HEK293 (cell line): ENCODE measurements at regions not wholly inside any gene's neighbourhood (a gene's known extent, or its start where the extent isn't known, plus 50 kb on each side); places are given as distances from the start of the nearest gene placed in this dataset.

Source experiments
- CTCF ChIA-PET: fragments of 350-600 bp; formaldehyde crosslinking; extraction: SDS; loops from one replicate; lab custom pipeline; 2021; ENCODE audit warnings: antibody characterized with exemption; lab: Yijun Ruan, JAX
- POLR2A ChIA-PET: fragments of 300-600 bp; formaldehyde crosslinking; extraction: SDS; loops from one replicate; lab custom pipeline; 2020; ENCODE audit warnings: antibody characterized with exemption, inconsistent platforms; lab: Yijun Ruan, JAX
- H3K27ac ChIP-seq: fragments of 200-500 bp; sonication (Bioruptor generic); 2 replicates; pipeline ENCODE4 v1.5.1; 2014; ENCODE audit warnings: low read depth, low read length, control low read depth, inconsistent platforms; ENCODE audit errors: extremely low read depth
- H3K36me3 ChIP-seq, 2 experiments: fragments of 200-500 bp in 1 of 2; sonication (Bioruptor generic) in 1 of 2; 1 replicate in 1 of 2; 2 replicates in 1 of 2; pipeline ENCODE4 v1.5.1; 2014 to 2017; ENCODE audit warnings: inconsistent platforms in 2 of 2, low read length in 2 of 2; ENCODE audit not compliant: control insufficient read depth in 2 of 2, insufficient read depth in 1 of 2
- H3K4me1 ChIP-seq: fragments of 200-500 bp; sonication (Bioruptor generic); 2 replicates; pipeline ENCODE4 v1.5.1; 2014; ENCODE audit warnings: mild to moderate bottlenecking, low read length, inconsistent platforms; ENCODE audit not compliant: control insufficient read depth, insufficient read depth
- H3K4me3 ChIP-seq: 2 replicates; pipeline ENCODE4 v1.5.1; 2011; ENCODE audit warnings: low read depth, mild to moderate bottlenecking, control low read depth, low read length, moderate library complexity
- H3K9me3 ChIP-seq: fragments of 200-500 bp; sonication (Bioruptor generic); 2 replicates; pipeline ENCODE4 v1.5.1; 2014; ENCODE audit warnings: low read depth, low read length, inconsistent platforms; ENCODE audit not compliant: control insufficient read depth, insufficient read depth
- GLI2 ChIP-seq: fragments of 450-650 bp; formaldehyde crosslinking; IDR thresholded peaks from 2 replicates; pipeline ENCODE4; 2017; ENCODE audit warnings: missing biosample characterization, missing genetic modification characterization, low read depth, borderline replicate concordance
- KLF7 ChIP-seq: fragments of 450-650 bp; formaldehyde crosslinking; IDR thresholded peaks from 2 replicates; pipeline ENCODE4 v1.5.1; 2016; ENCODE audit warnings: missing biosample characterization, missing genetic modification characterization, borderline replicate concordance
- PRDM1 ChIP-seq: fragments of 450-650 bp; formaldehyde crosslinking; IDR thresholded peaks from 2 replicates; pipeline ENCODE4; 2016; ENCODE audit warnings: missing biosample characterization, missing genetic modification characterization
- REPIN1 ChIP-seq: fragments of 450-650 bp; formaldehyde crosslinking; IDR thresholded peaks from 2 replicates; pipeline ENCODE4 v1.5.1; 2017; ENCODE audit warnings: missing biosample characterization, missing genetic modification characterization, low read depth
- SCRT1 ChIP-seq: fragments of 450-650 bp; formaldehyde crosslinking; IDR thresholded peaks from 2 replicates; pipeline ENCODE4 v1.5.1; 2016; ENCODE audit warnings: missing biosample characterization, missing genetic modification characterization, borderline replicate concordance
- TCF7L2 ChIP-seq: IDR thresholded peaks from 2 replicates; pipeline ENCODE4 v1.6.1; 2011; ENCODE audit warnings: low read depth, mild to moderate bottlenecking, inconsistent platforms, low read length, moderate library complexity, borderline replicate concordance
- TSHZ1 ChIP-seq: fragments of 450-650 bp; formaldehyde crosslinking; IDR thresholded peaks from 2 replicates; pipeline ENCODE4 v1.5.1; 2016; ENCODE audit warnings: missing biosample characterization, missing genetic modification characterization, borderline replicate concordance
- ZNF175 ChIP-seq: fragments of 450-650 bp; formaldehyde crosslinking; IDR thresholded peaks from 2 replicates; pipeline ENCODE4 v1.5.1; 2016; ENCODE audit warnings: missing biosample characterization, missing genetic modification characterization
- ZNF302 ChIP-seq: fragments of 450-650 bp; formaldehyde crosslinking; IDR thresholded peaks from 2 replicates; pipeline ENCODE4 v1.5.1; 2016; ENCODE audit warnings: missing biosample characterization, missing genetic modification characterization, low read depth
- ZNF341 ChIP-seq: fragments of 450-650 bp; formaldehyde crosslinking; IDR thresholded peaks from 2 replicates; pipeline ENCODE4; 2016; ENCODE audit warnings: low read depth, missing biosample characterization, missing genetic modification characterization
- ZNF610 ChIP-seq: fragments of 450-650 bp; formaldehyde crosslinking; IDR thresholded peaks from 2 replicates; pipeline ENCODE4 v1.5.1; 2016; ENCODE audit warnings: missing biosample characterization, missing genetic modification characterization, borderline replicate concordance
- ZNF624 ChIP-seq: fragments of 450-650 bp; formaldehyde crosslinking; IDR thresholded peaks from 2 replicates; pipeline ENCODE4 v1.5.1; 2017; ENCODE audit warnings: missing biosample characterization, missing genetic modification characterization
- ZNF677 ChIP-seq: fragments of 450-650 bp; IDR thresholded peaks from 2 replicates; pipeline ENCODE4 v1.5.0; 2018; ENCODE audit warnings: missing biosample characterization, mild to moderate bottlenecking, missing genetic modification characterization, moderate library complexity
- ZNF747 ChIP-seq: fragments of 450-650 bp; formaldehyde crosslinking; IDR thresholded peaks from 2 replicates; pipeline ENCODE4 v1.5.1; 2016; ENCODE audit warnings: missing biosample characterization, missing genetic modification characterization
- ZNF792 ChIP-seq: fragments of 450-650 bp; formaldehyde crosslinking; IDR thresholded peaks from 2 replicates; pipeline ENCODE4 v1.5.1; 2016; ENCODE audit warnings: missing biosample characterization, missing genetic modification characterization
- ZNF843 ChIP-seq: fragments of 450-650 bp; formaldehyde crosslinking; IDR thresholded peaks from 2 replicates; pipeline ENCODE4 v1.5.1; 2016; ENCODE audit warnings: missing biosample characterization, missing genetic modification characterization
- ZXDB ChIP-seq: fragments of 450-650 bp; formaldehyde crosslinking; IDR thresholded peaks from 2 replicates; pipeline ENCODE4 v1.5.1; 2016; ENCODE audit warnings: missing biosample characterization, missing genetic modification characterization
- TF ChIP-seq, protein P1 (sequence below): fragments of 450-650 bp; formaldehyde crosslinking; IDR thresholded peaks from 2 replicates; pipeline ENCODE4 v1.5.1; 2016; ENCODE audit warnings: missing biosample characterization, missing genetic modification characterization
- TF ChIP-seq, protein P2 (sequence below): fragments of 450-650 bp; formaldehyde crosslinking; IDR thresholded peaks from 2 replicates; pipeline ENCODE4 v1.5.1; 2016; ENCODE audit warnings: missing biosample characterization, missing genetic modification characterization
- TF ChIP-seq, protein P3 (sequence below): fragments of 450-650 bp; formaldehyde crosslinking; IDR thresholded peaks from 2 replicates; pipeline ENCODE4 v1.5.1; 2016; ENCODE audit warnings: missing biosample characterization, missing genetic modification characterization
- TF ChIP-seq, protein P4 (sequence below): fragments of 450-650 bp; formaldehyde crosslinking; IDR thresholded peaks from 2 replicates; pipeline ENCODE4; 2016; ENCODE audit warnings: missing biosample characterization, missing genetic modification characterization

DNA sequence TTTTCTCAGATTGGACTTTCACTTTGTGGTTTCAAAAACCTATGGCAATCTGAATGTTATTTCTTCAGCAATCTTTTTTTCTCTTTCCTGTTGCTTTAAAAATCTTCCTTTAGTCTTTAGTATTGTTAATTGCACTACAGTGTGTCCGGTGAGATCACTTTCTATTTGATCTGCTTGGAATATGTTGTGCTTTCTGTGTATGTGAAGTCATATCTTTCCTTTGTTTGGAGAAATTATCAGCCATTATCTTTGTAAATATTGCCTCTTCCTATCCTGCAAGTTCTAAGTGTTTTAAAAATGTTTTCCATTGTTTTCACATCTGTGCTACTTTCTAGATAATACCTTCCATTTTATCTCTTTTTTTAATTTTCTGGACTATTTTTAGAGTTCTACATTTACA lies 171.4 kb upstream of the PRSS16 start:
- peak; percentile 57 for TF ChIP-seq PRDM1 (tag by site-specific recombination)
- no peak for TF ChIP-seq ZNF624 (tag by site-specific recombination)
- no peaks in the 10 kb centered on the region for H3K4me1 ChIP-seq
- H3K9me3 ChIP-seq = no peaks in the 10 kb centered on the region; the same call in 1 of the 2 replicates
- POLR2A ChIA-PET = no interaction called here
- CTCF ChIA-PET = no interaction called here
- H3K4me3 ChIP-seq = no peak overlapping the region
- no peak overlapping the region for H3K27ac ChIP-seq
- H3K36me3 ChIP-seq = no peaks in the 10 kb centered on the region

GRCh38 chr6:27078734-27079357 lies 168.7 kb upstream of the PRSS16 start:
- POLR2A ChIA-PET = interaction anchor here (1.3 kb wide), 1 partner anchor 484 kb away, joined by 6 read pairs; no protein-coding TSS in a partner anchor
- CTCF ChIA-PET = interaction anchor here (0.6 to 3.8 kb wide), 23 partner anchors 9 to 1627 kb away, joined by 3 to 18 read pairs (median 5); no protein-coding TSS in a partner anchor
- peak; percentile 36; the same call in 1 of the 2 replicates for TF ChIP-seq SCRT1 (tag by site-specific recombination)
- peak; percentile 27; the same call in 1 of the 2 replicates for TF ChIP-seq ZXDB (tag by site-specific recombination)
- TF ChIP-seq, protein P1, sequence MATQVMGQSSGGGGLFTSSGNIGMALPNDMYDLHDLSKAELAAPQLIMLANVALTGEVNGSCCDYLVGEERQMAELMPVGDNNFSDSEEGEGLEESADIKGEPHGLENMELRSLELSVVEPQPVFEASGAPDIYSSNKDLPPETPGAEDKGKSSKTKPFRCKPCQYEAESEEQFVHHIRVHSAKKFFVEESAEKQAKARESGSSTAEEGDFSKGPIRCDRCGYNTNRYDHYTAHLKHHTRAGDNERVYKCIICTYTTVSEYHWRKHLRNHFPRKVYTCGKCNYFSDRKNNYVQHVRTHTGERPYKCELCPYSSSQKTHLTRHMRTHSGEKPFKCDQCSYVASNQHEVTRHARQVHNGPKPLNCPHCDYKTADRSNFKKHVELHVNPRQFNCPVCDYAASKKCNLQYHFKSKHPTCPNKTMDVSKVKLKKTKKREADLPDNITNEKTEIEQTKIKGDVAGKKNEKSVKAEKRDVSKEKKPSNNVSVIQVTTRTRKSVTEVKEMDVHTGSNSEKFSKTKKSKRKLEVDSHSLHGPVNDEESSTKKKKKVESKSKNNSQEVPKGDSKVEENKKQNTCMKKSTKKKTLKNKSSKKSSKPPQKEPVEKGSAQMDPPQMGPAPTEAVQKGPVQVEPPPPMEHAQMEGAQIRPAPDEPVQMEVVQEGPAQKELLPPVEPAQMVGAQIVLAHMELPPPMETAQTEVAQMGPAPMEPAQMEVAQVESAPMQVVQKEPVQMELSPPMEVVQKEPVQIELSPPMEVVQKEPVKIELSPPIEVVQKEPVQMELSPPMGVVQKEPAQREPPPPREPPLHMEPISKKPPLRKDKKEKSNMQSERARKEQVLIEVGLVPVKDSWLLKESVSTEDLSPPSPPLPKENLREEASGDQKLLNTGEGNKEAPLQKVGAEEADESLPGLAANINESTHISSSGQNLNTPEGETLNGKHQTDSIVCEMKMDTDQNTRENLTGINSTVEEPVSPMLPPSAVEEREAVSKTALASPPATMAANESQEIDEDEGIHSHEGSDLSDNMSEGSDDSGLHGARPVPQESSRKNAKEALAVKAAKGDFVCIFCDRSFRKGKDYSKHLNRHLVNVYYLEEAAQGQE (tag by site-specific recombination) = no peak
- no peak for TF ChIP-seq ZNF175 (tag by site-specific recombination)
- TF ChIP-seq ZNF341 = no peak
- TF ChIP-seq ZNF677 (tag by site-specific recombination) = no peak
- 0 out of 2 replicates have a peak, but pooled peaks have one; percentile 39 for TF ChIP-seq ZNF610
- no peak for TF ChIP-seq ZNF843 (tag by site-specific recombination)
- TF ChIP-seq, protein P2, sequence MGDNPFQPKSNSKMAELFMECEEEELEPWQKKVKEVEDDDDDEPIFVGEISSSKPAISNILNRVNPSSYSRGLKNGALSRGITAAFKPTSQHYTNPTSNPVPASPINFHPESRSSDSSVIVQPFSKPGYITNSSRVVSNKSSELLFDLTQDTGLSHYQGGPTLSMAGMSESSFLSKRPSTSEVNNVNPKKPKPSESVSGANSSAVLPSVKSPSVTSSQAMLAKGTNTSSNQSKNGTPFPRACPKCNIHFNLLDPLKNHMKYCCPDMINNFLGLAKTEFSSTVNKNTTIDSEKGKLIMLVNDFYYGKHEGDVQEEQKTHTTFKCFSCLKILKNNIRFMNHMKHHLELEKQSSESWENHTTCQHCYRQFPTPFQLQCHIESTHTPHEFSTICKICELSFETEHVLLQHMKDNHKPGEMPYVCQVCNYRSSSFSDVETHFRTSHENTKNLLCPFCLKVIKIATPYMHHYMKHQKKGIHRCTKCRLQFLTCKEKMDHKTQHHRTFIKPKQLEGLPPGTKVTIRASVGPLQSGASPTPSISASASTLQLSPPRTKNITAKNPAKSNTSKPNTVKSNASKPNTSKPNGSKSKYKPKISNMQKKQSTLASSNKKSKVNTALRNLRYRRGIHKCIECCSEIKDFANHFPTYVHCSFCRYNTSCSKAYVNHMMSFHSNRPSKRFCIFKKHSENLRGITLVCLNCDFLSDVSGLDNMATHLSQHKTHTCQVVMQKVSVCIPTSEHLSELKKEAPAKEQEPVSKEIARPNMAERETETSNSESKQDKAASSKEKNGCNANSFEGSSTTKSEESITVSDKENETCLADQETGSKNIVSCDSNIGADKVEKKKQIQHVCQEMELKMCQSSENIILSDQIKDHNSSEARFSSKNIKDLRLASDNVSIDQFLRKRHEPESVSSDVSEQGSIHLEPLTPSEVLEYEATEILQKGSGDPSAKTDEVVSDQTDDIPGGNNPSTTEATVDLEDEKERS = no peak
- no peak for TF ChIP-seq TSHZ1 (tag by site-specific recombination)
- no peak for TF ChIP-seq ZNF302
- TF ChIP-seq ZNF792 (tag by site-specific recombination) = no peak
- no peak for TF ChIP-seq TCF7L2
- TF ChIP-seq, protein P3, sequence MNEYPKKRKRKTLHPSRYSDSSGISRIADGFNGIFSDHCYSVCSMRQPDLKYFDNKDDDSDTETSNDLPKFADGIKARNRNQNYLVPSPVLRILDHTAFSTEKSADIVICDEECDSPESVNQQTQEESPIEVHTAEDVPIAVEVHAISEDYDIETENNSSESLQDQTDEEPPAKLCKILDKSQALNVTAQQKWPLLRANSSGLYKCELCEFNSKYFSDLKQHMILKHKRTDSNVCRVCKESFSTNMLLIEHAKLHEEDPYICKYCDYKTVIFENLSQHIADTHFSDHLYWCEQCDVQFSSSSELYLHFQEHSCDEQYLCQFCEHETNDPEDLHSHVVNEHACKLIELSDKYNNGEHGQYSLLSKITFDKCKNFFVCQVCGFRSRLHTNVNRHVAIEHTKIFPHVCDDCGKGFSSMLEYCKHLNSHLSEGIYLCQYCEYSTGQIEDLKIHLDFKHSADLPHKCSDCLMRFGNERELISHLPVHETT (tag by site-specific recombination) = no peak
- TF ChIP-seq REPIN1 (tag by site-specific recombination) = no peak
- no peak for TF ChIP-seq ZNF747 (tag by site-specific recombination)
- no peak for TF ChIP-seq KLF7 (tag by site-specific recombination)
- TF ChIP-seq, protein P4, sequence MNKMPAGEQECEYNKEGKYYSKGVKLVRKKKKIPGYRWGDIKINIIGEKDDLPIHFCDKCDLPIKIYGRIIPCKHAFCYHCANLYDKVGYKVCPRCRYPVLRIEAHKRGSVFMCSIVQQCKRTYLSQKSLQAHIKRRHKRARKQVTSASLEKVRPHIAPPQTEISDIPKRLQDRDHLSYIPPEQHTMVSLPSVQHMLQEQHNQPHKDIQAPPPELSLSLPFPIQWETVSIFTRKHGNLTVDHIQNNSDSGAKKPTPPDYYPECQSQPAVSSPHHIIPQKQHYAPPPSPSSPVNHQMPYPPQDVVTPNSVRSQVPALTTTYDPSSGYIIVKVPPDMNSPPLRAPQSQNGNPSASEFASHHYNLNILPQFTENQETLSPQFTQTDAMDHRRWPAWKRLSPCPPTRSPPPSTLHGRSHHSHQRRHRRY (tag by site-specific recombination) = no peak
- no peak for TF ChIP-seq GLI2

More at GRCh38 chr6:27078734-27079357, 168.7 kb upstream of the PRSS16 start:
- H3K9me3 ChIP-seq = no peaks in the 10 kb centered on the region; the same call in 1 of the 2 replicates
- H3K4me3 ChIP-seq = peak overlapping the region; percentile 52
- H3K36me3 ChIP-seq = no peaks in the 10 kb centered on the region
- no peak overlapping the region for H3K27ac ChIP-seq
- H3K4me1 ChIP-seq = no peaks in the 10 kb centered on the region
